ENCODE measurements at regions not wholly inside any gene's neighbourhood (a gene's known extent, or its start where the extent isn't known, plus 50 kb on each side); places are given as distances from the start of the nearest gene placed in this dataset.

GRCh38 chr2:217527590-217528202 is 475.1 kb downstream of the TNS1 start:
- Histone ChIP-seq H3K4me3 (replicated peaks in 1 of 3; ENCODE audit: low read depth in 2 of 3, low read length in 3 of 3) (no peak overlapping the region), H3K27ac (ENCODE audit: low read depth in 1 of 2, low read length in 2 of 2) (no peak overlapping the region), H3K27me3 (ENCODE audit: control insufficient read depth in 2 of 2, insufficient read depth in 2 of 2, low read length in 2 of 2) (no peaks in the 10 kb centered on the region), H3K9me3 (replicated peaks in 1 of 2; ENCODE audit: control insufficient read depth in 1 of 2, insufficient read depth in 1 of 2, low read length in 2 of 2) (no peaks in the 10 kb centered on the region), H3K79me2 (ENCODE audit: insufficient read depth, low read length) (no peaks in the 10 kb centered on the region), H3K36me3 (replicated peaks in 1 of 2; ENCODE audit: control insufficient read depth in 1 of 2, insufficient read depth in 2 of 2, low read length in 2 of 2) (no peaks in the 10 kb centered on the region), H3K9ac (ENCODE audit: insufficient read depth, low read length, poor library complexity, severe bottlenecking) (no peak overlapping the region), H2AFZ (ENCODE audit: insufficient read depth, low read depth, low read length, poor library complexity, severe bottlenecking) (no peak overlapping the region), H3K4me1 (ENCODE audit: control insufficient read depth in 1 of 2, insufficient read depth in 2 of 2, low read length in 2 of 2) (no peaks in the 10 kb centered on the region), H3K4me2 (replicated peaks; ENCODE audit: extremely low read depth, low read length, poor library complexity, severe bottlenecking) (no peak overlapping the region), H4K20me1 (ENCODE audit: insufficient read depth, low read length) (no peaks in the 10 kb centered on the region)
- H3K4me1 Mint-ChIP-seq, result no peaks in the 10 kb centered on the region
- TF ChIP-seq, protein P1, sequence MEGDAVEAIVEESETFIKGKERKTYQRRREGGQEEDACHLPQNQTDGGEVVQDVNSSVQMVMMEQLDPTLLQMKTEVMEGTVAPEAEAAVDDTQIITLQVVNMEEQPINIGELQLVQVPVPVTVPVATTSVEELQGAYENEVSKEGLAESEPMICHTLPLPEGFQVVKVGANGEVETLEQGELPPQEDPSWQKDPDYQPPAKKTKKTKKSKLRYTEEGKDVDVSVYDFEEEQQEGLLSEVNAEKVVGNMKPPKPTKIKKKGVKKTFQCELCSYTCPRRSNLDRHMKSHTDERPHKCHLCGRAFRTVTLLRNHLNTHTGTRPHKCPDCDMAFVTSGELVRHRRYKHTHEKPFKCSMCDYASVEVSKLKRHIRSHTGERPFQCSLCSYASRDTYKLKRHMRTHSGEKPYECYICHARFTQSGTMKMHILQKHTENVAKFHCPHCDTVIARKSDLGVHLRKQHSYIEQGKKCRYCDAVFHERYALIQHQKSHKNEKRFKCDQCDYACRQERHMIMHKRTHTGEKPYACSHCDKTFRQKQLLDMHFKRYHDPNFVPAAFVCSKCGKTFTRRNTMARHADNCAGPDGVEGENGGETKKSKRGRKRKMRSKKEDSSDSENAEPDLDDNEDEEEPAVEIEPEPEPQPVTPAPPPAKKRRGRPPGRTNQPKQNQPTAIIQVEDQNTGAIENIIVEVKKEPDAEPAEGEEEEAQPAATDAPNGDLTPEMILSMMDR (IDR thresholded peaks at IDR 0.05), result no peak
- H3K27me3 Mint-ChIP-seq (ENCODE audit: low read depth in 3 of 3), result peaks cover 0 to 12% (median 6%) of the 10 kb centered on the region in 3 donors
- WGBS (ENCODE audit: insufficient coverage), result 90% methylated on average over 2 of the region's 4 CpGs
- no peak for DNase-seq
- peaks cover 0 to 6% (median 0%) of the 10 kb centered on the region in 7 donors for H3K9me3 Mint-ChIP-seq
- no peaks in the 10 kb centered on the region for H3K36me3 Mint-ChIP-seq
- no peak overlapping the region for H3K4me3 Mint-ChIP-seq
- intact Hi-C loops (cut with micrococcal nuclease), result no loop called here
- no peak overlapping the region for H3K27ac Mint-ChIP-seq

DNA sequence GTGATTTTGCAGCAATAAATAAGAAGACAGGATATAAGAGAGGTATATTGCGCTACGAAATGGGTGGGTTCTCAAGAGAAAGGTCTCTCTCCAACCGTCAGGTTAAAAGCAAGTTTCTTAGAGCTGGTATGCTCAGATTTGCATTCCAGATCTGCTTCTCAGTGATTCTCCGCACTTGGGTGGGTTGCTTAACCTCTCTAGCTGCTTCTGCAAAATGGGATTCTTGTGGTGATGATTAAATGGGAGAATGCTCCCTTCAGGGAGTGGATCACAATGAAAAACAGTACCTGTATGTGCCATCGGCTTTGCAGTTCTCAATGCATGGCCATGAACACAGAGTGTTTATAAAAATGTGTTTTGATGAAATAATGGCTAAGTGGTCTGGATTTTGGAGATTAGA is 477.7 kb downstream of the TNS1 start:
- no peak overlapping the region for H3K27ac ChIP-seq (ENCODE audit: low read depth in 1 of 2, low read length in 2 of 2)
- no peaks in the 10 kb centered on the region for H3K27me3 ChIP-seq (ENCODE audit: control insufficient read depth in 2 of 2, insufficient read depth in 2 of 2, low read length in 2 of 2)
- no peak overlapping the region for H3K9ac ChIP-seq (ENCODE audit: insufficient read depth, low read length, poor library complexity, severe bottlenecking)
- Mint-ChIP-seq H3K36me3 (no peaks in the 10 kb centered on the region), H3K4me1 (peaks cover 17% of the 10 kb centered on the region), H3K27me3 (ENCODE audit: low read depth in 3 of 3) (peaks cover 0 to 10% (median 6%) of the 10 kb centered on the region in 3 donors), H3K27ac (no peak overlapping the region), H3K4me3 (no peak overlapping the region), H3K9me3 (peaks cover 0 to 3% (median 0%) of the 10 kb centered on the region in 7 donors)
- TF ChIP-seq, protein P1 (IDR thresholded peaks at IDR 0.05), result no peak
- no peaks in the 10 kb centered on the region for H3K36me3 ChIP-seq (replicated peaks in 1 of 2; ENCODE audit: control insufficient read depth in 1 of 2, insufficient read depth in 2 of 2, low read length in 2 of 2)
- H4K20me1 ChIP-seq (ENCODE audit: insufficient read depth, low read length), result no peaks in the 10 kb centered on the region
- H3K9me3 ChIP-seq (replicated peaks in 1 of 2; ENCODE audit: control insufficient read depth in 1 of 2, insufficient read depth in 1 of 2, low read length in 2 of 2), result no peaks in the 10 kb centered on the region
- H3K4me2 ChIP-seq (replicated peaks; ENCODE audit: extremely low read depth, low read length, poor library complexity, severe bottlenecking), result no peak overlapping the region
- H2AFZ ChIP-seq (ENCODE audit: insufficient read depth, low read depth, low read length, poor library complexity, severe bottlenecking), result no peak overlapping the region
- H3K4me3 ChIP-seq (replicated peaks in 1 of 3; ENCODE audit: low read depth in 2 of 3, low read length in 3 of 3), result no peak overlapping the region
- H3K79me2 ChIP-seq (ENCODE audit: insufficient read depth, low read length), result no peaks in the 10 kb centered on the region
- whole genome bisulfite sequencing (ENCODE audit: insufficient coverage), result 96% methylated on average over 5 of the region's 5 CpGs
- peaks cover 10 to 13% of the 10 kb centered on the region in 2 donors for H3K4me1 ChIP-seq (ENCODE audit: control insufficient read depth in 1 of 2, insufficient read depth in 2 of 2, low read length in 2 of 2)
- intact Hi-C loops (cut with micrococcal nuclease), result no loop called here
- DNase-seq, result no peak

All from CD14-positive monocyte (primary cell).